Fibroblast of lung (primary cell): ENCODE measurements at regions not wholly inside any gene's neighbourhood (a gene's known extent, or its start where the extent isn't known, plus 50 kb on each side); places are given as distances from the start of the nearest gene placed in this dataset.
A peak's percentile ranks its signal among the peaks of the same experiment; 100 is the strongest.

ENCODE experiments used
- DNase-seq, 2 donors: peaks; one replicate each; pipeline versions ENCODE4 v3.0.0 to v3.0.0-alpha.2; 2010; ENCODE audit warnings: low read depth in 2 of 2
- H2AFZ ChIP-seq: 2 replicates; pipeline ENCODE4 v1.5.1; 2012; ENCODE audit warnings: low read length, control low read depth, inconsistent platforms
- H3K27ac ChIP-seq: 2 replicates; pipeline ENCODE4 v1.5.1; 2011; ENCODE audit warnings: low read length, control low read depth; ENCODE audit not compliant: insufficient read depth
- H3K27me3 ChIP-seq: 2 replicates; pipeline ENCODE4 v1.5.1; 2011; ENCODE audit warnings: mild to moderate bottlenecking, low read length; ENCODE audit not compliant: control insufficient read depth, insufficient read depth
- H3K36me3 ChIP-seq: 2 replicates; pipeline ENCODE4 v1.5.1; 2011; ENCODE audit warnings: low read length; ENCODE audit not compliant: control insufficient read depth, insufficient read depth
- H3K4me1 ChIP-seq: 2 replicates; pipeline ENCODE4 v1.5.1; 2011; ENCODE audit warnings: low read length; ENCODE audit not compliant: control insufficient read depth, insufficient read depth; ENCODE audit errors: extremely low read depth
- H3K4me2 ChIP-seq: 2 replicates; pipeline ENCODE4 v1.5.1; 2011; ENCODE audit warnings: low read length, control low read depth; ENCODE audit not compliant: insufficient read depth; ENCODE audit errors: extremely low read depth
- H3K4me3 ChIP-seq, 4 experiments: fragments of 200-600 bp in 1 of 4; sonication (generic) in 1 of 4; replicated peaks in 1 of 4; 2 replicates each; pipeline ENCODE4 v1.5.1; 2011 to 2016; ENCODE audit warnings: low read length in 4 of 4, low read depth in 3 of 4, mild to moderate bottlenecking in 3 of 4, control low read depth in 2 of 4, inconsistent platforms in 1 of 4, mixed read lengths in 1 of 4; ENCODE audit not compliant: insufficient read depth in 1 of 4; ENCODE audit errors: control extremely low read depth in 1 of 4
- H3K79me2 ChIP-seq: 2 replicates; pipeline ENCODE4 v1.5.1; 2012; ENCODE audit warnings: mild to moderate bottlenecking, low read length, inconsistent platforms; ENCODE audit not compliant: control insufficient read depth, insufficient read depth
- H3K9ac ChIP-seq: 2 replicates; pipeline ENCODE4 v1.5.1; 2011; ENCODE audit warnings: mild to moderate bottlenecking, low read length, control low read depth; ENCODE audit not compliant: insufficient read depth
- H3K9me3 ChIP-seq: 2 replicates; pipeline ENCODE4 v1.5.1; 2012; ENCODE audit warnings: low read depth, low read length; ENCODE audit not compliant: control insufficient read depth, insufficient read depth
- H4K20me1 ChIP-seq: 2 replicates; pipeline ENCODE4 v1.5.1; 2011; ENCODE audit warnings: low read length; ENCODE audit not compliant: control insufficient read depth, insufficient read depth; ENCODE audit errors: extremely low read depth
- CTCF ChIP-seq, 2 donors: IDR thresholded peaks in 1 of 2; conservative IDR thresholded peaks in 1 of 2; 1 replicate in 1 of 2; 2 replicates in 1 of 2; pipeline ENCODE4 v1.5.1; 2011 to 2012; ENCODE audit warnings: low read length in 2 of 2, control low read depth in 1 of 2, inconsistent platforms in 1 of 2, low read depth in 1 of 2, mild to moderate bottlenecking in 1 of 2
- EZH2 ChIP-seq: IDR thresholded peaks from 2 replicates; pipeline ENCODE4 v1.5.1; 2012; ENCODE audit warnings: low read length, control low read depth, mild to moderate bottlenecking; ENCODE audit errors: missing control alignments

GRCh38 chr4:98733601-98734000 lies 75.2 kb upstream of the TSPAN5 start:
- H2AFZ ChIP-seq = no peak overlapping the region
- TF ChIP-seq EZH2 = no peak
- no peak for TF ChIP-seq CTCF (conservative IDR thresholded peaks at IDR 0.05 in 1 of 2, IDR thresholded peaks at IDR 0.05 in 1 of 2; ENCODE audit: low read depth in 1 of 2, low read length in 2 of 2)
- H3K9me3 ChIP-seq = no peaks in the 10 kb centered on the region
- no peak overlapping the region for H3K9ac ChIP-seq
- no peaks in the 10 kb centered on the region for H3K79me2 ChIP-seq
- H3K27me3 ChIP-seq = peaks cover 3% of the 10 kb centered on the region
- DNase-seq = no peak
- H3K36me3 ChIP-seq = no peaks in the 10 kb centered on the region
- H3K4me1 ChIP-seq = no peaks in the 10 kb centered on the region
- H3K4me2 ChIP-seq = no peak overlapping the region
- H3K27ac ChIP-seq = no peak overlapping the region
- H3K4me3 ChIP-seq = no peak overlapping the region
- H4K20me1 ChIP-seq = no peaks in the 10 kb centered on the region

GRCh38 chr4:98728871-98729270 lies 70.5 kb upstream of the TSPAN5 start:
- H3K27me3 ChIP-seq = peaks cover 3% of the 10 kb centered on the region
- no peak for TF ChIP-seq CTCF (conservative IDR thresholded peaks at IDR 0.05 in 1 of 2, IDR thresholded peaks at IDR 0.05 in 1 of 2; ENCODE audit: low read depth in 1 of 2, low read length in 2 of 2)
- TF ChIP-seq EZH2 = no peak
- no peaks in the 10 kb centered on the region for H3K9me3 ChIP-seq
- no peaks in the 10 kb centered on the region for H3K36me3 ChIP-seq
- no peaks in the 10 kb centered on the region for H4K20me1 ChIP-seq
- H3K79me2 ChIP-seq = no peaks in the 10 kb centered on the region
- no peak overlapping the region for H2AFZ ChIP-seq
- no peak for DNase-seq
- no peak overlapping the region for H3K9ac ChIP-seq
- no peak overlapping the region for H3K4me3 ChIP-seq
- no peaks in the 10 kb centered on the region for H3K4me1 ChIP-seq
- no peak overlapping the region for H3K27ac ChIP-seq
- H3K4me2 ChIP-seq = no peak overlapping the region

GRCh38 chr4:98728433-98728832 lies 70.0 kb upstream of the TSPAN5 start:
- H3K4me3 ChIP-seq = no peak overlapping the region
- H2AFZ ChIP-seq = no peak overlapping the region
- H3K27me3 ChIP-seq = peaks cover 3% of the 10 kb centered on the region
- no peak overlapping the region for H3K9ac ChIP-seq
- no peak overlapping the region for H3K27ac ChIP-seq
- no peak overlapping the region for H3K4me2 ChIP-seq
- no peaks in the 10 kb centered on the region for H4K20me1 ChIP-seq
- H3K9me3 ChIP-seq = no peaks in the 10 kb centered on the region
- H3K79me2 ChIP-seq = no peaks in the 10 kb centered on the region
- no peaks in the 10 kb centered on the region for H3K36me3 ChIP-seq
- peak; percentile 66 to 83 for DNase-seq
- H3K4me1 ChIP-seq = no peaks in the 10 kb centered on the region
- TF ChIP-seq EZH2 (no peak), CTCF (conservative IDR thresholded peaks at IDR 0.05 in 1 of 2, IDR thresholded peaks at IDR 0.05 in 1 of 2; ENCODE audit: low read depth in 1 of 2, low read length in 2 of 2) (no peak)
